Large intestine (tissue), 3 donors: ENCODE measurements at regions not wholly inside any gene's neighbourhood (a gene's known extent, or its start where the extent isn't known, plus 50 kb on each side); places are given as distances from the start of the nearest gene placed in this dataset.

ENCODE experiments used
- DNase-seq, 2 donors: peaks; one replicate each; pipeline versions ENCODE4 v3.0.0 to v3.0.0-alpha.2; 2013
- H3K27ac ChIP-seq: one replicate; pipeline ENCODE4 v1.5.1; 2013; ENCODE audit warnings: low read length
- H3K27me3 ChIP-seq: 2 replicates; pipeline ENCODE4 v1.6.1; 2013; ENCODE audit warnings: low read length; ENCODE audit not compliant: control insufficient read depth, insufficient read depth
- H3K36me3 ChIP-seq: 2 replicates; pipeline ENCODE4 v1.6.1; 2013; ENCODE audit warnings: low read length; ENCODE audit not compliant: control insufficient read depth, insufficient read depth
- H3K4me1 ChIP-seq: one replicate; pipeline ENCODE4 v1.6.1; 2013; ENCODE audit warnings: low read length; ENCODE audit not compliant: control insufficient read depth, insufficient read depth
- H3K4me3 ChIP-seq: one replicate; pipeline ENCODE4 v1.5.1; 2013; ENCODE audit warnings: low read length
- H3K9me3 ChIP-seq: one replicate; pipeline ENCODE4 v1.6.1; 2013; ENCODE audit warnings: mild to moderate bottlenecking, low read depth, low read length, moderate library complexity; ENCODE audit not compliant: control insufficient read depth
- WGBS: methylation state at CpG from one replicate; pipeline ENCODE4 v1.1.5; 2013; ENCODE audit warnings: low lambda C conversion rate; ENCODE audit not compliant: insufficient coverage; 5-methylcytosine and 5-hydroxymethylcytosine counted together

DNA sequence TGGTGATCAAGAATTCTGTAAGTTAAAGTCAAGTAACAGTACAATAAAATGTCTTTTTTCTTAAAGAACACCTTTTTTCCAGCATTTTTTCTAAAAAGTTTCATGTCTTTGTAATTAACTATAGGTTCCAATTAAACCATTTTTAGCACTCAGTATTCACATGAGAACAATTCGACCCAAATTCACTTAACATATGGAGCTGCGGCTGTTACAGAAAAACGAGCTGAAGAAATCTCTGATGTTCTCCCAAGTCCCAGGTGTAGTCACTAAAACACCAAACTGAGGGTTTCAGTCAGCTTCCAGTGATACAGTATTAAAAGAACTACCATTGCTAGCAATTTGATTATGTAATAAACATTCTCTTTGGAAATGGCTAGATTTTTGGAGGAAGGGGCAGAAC is 117.6 kb downstream of the TNFSF13B start:
- Histone ChIP-seq H3K27ac (no peak overlapping the region), H3K4me1 (no peaks in the 10 kb centered on the region), H3K4me3 (no peak overlapping the region), H3K27me3 (no peaks in the 10 kb centered on the region), H3K9me3 (no peaks in the 10 kb centered on the region), H3K36me3 (no peaks in the 10 kb centered on the region)
- DNase-seq: no peak
- whole genome bisulfite sequencing: 100% methylated on average over 2 of the region's 3 CpGs

- no peaks in the 10 kb centered on the region for H3K36me3 ChIP-seq
- H3K4me1 ChIP-seq: no peaks in the 10 kb centered on the region
- no peaks in the 10 kb centered on the region for H3K27me3 ChIP-seq
- 83% methylated on average over 2 of the region's 2 CpGs for WGBS
- no peak for DNase-seq
- H3K27ac ChIP-seq: no peak overlapping the region
- H3K9me3 ChIP-seq: no peaks in the 10 kb centered on the region
- H3K4me3 ChIP-seq: no peak overlapping the region
Measured at GRCh38 chr13:108402850-108403249, 133.3 kb downstream of the TNFSF13B start.

DNA sequence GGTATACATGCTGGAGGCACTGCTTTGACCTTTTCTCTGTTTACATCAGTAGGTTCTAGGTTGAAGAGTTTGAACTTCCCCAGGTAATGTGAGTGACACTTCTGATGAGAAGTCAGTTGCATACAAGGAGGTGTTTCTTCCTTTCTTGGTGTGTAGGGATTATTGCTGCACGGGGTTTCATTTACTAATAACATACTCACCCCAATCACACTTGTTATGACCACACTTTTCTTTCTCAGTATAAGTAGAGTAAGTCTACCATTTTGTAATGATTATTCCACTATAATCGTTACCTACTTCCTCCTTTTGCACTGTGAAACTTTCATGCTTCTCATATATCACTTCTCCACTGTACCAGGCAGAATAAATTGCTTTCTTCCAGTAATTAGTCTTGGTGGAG is 138.0 kb downstream of the TNFSF13B start:
- DNase-seq: no peak
- Histone ChIP-seq H3K9me3 (no peaks in the 10 kb centered on the region), H3K27me3 (no peaks in the 10 kb centered on the region), H3K36me3 (no peaks in the 10 kb centered on the region), H3K4me1 (no peaks in the 10 kb centered on the region), H3K4me3 (no peak overlapping the region), H3K27ac (no peak overlapping the region)
- 60% methylated on average over 1 of the region's 2 CpGs for WGBS

DNA sequence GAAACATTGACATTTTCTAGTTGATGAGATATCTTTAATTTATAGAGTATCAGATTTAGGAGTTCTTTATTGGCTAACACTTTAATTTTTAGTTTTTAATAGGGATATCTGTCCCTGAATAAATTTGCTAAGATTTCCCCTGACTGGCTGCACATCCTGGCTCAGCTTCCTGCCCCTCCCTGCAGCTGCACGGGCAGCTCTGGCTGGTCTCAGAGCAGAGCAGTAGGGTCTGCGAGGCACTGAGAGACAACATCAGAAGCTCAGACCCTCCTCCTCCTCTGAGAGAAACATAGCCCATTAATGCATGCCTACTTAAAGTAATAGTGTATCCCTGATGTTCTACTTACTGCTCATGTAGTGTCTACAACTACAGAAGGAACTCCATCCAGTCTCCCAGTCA is 139.2 kb downstream of the TNFSF13B start:
- no peak overlapping the region for H3K27ac ChIP-seq
- no peaks in the 10 kb centered on the region for H3K36me3 ChIP-seq
- no peak overlapping the region for H3K4me3 ChIP-seq
- no peaks in the 10 kb centered on the region for H3K9me3 ChIP-seq
- DNase-seq: no peak
- no peaks in the 10 kb centered on the region for H3K4me1 ChIP-seq
- no CpG with 5 or more reads among the region's 2 CpGs for WGBS
- no peaks in the 10 kb centered on the region for H3K27me3 ChIP-seq

DNA sequence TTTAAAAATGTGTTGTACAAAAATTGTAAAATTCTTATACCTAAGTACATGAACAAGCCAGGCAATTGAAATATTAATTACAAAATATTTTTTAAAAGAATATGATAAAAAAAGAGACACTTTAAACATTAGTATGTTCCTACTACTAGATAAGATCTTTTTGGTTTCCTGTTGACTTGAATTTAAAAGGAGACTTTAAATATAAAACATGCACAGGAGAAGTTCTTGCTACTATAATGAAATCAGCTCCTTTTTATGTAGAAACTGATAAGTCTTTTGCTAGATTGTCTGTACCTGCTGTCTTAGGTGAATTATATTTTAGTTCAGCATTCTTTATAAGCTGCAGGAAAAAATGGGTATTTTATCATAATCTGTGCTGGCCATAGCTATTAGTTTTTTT is 140.2 kb downstream of the TNFSF13B start:
- no peaks in the 10 kb centered on the region for H3K36me3 ChIP-seq
- no peak overlapping the region for H3K4me3 ChIP-seq
- no peaks in the 10 kb centered on the region for H3K4me1 ChIP-seq
- no peaks in the 10 kb centered on the region for H3K27me3 ChIP-seq
- no peaks in the 10 kb centered on the region for H3K9me3 ChIP-seq
- no peak for DNase-seq
- no peak overlapping the region for H3K27ac ChIP-seq

GRCh38 chr13:108419768-108420167 is 150.2 kb downstream of the TNFSF13B start:
- H3K9me3 ChIP-seq: no peaks in the 10 kb centered on the region
- H3K27ac ChIP-seq: no peak overlapping the region
- H3K27me3 ChIP-seq: no peaks in the 10 kb centered on the region
- no peaks in the 10 kb centered on the region for H3K36me3 ChIP-seq
- WGBS: 88% methylated on average over 3 of the region's 6 CpGs
- H3K4me3 ChIP-seq: no peak overlapping the region
- DNase-seq: no peak
- H3K4me1 ChIP-seq: no peaks in the 10 kb centered on the region

- WGBS: no CpG with 5 or more reads among the region's 4 CpGs
- Histone ChIP-seq H3K36me3 (no peaks in the 10 kb centered on the region), H3K4me3 (no peak overlapping the region), H3K9me3 (no peaks in the 10 kb centered on the region), H3K27me3 (no peaks in the 10 kb centered on the region), H3K27ac (no peak overlapping the region), H3K4me1 (no peaks in the 10 kb centered on the region)
- no peak for DNase-seq
Measured at GRCh38 chr13:108425056-108425455, 155.5 kb downstream of the TNFSF13B start.

DNA sequence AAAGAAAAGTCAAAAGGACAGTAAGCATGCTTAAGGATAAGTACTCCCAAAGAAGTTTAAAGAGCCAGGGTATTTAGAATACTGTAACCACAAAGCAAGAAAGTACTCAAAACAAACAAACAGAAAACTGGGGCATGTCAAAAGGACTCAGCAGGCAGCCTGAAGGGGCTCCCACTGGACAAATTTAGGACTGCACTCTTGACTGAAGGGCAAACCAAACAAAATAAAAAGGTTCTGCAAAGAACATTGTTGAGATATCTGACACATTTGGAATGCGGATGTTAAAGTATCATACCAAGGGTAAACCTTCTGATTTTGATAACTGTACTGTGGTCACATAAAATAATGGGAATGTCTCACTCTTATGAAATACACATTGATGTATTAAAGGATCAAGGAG is 157.4 kb downstream of the TNFSF13B start:
- no CpG with 5 or more reads among the region's 1 CpG for WGBS
- no peak for DNase-seq
- no peaks in the 10 kb centered on the region for H3K9me3 ChIP-seq
- H3K4me3 ChIP-seq: no peak overlapping the region
- no peak overlapping the region for H3K27ac ChIP-seq
- no peaks in the 10 kb centered on the region for H3K27me3 ChIP-seq
- H3K4me1 ChIP-seq: no peaks in the 10 kb centered on the region
- no peaks in the 10 kb centered on the region for H3K36me3 ChIP-seq

DNA sequence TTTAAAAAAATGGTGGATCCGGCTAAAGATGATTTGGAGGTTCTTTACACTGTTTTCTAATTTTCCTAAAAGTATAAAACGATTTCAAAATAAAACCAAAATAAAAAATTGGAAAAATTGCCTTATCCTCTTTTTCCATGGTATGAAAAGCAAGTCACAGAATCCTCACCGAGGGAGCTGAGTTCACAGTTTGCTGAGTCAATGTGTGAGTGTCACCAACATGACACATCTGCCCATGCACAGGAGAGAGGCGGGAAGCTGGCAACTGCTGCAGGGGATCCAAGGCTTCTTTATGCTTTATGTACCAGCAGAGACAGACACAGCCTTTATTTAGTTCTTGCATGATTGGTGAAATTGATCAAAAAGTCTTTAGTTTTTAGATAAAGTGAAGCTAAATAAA is 157.8 kb downstream of the TNFSF13B start:
- no peaks in the 10 kb centered on the region for H3K36me3 ChIP-seq
- no peak overlapping the region for H3K27ac ChIP-seq
- DNase-seq: no peak
- H3K4me3 ChIP-seq: no peak overlapping the region
- 94% methylated on average over 2 of the region's 4 CpGs for WGBS
- H3K9me3 ChIP-seq: no peaks in the 10 kb centered on the region
- H3K4me1 ChIP-seq: no peaks in the 10 kb centered on the region
- no peaks in the 10 kb centered on the region for H3K27me3 ChIP-seq

GRCh38 chr13:108428691-108429090 is 159.2 kb downstream of the TNFSF13B start:
- H3K36me3 ChIP-seq: no peaks in the 10 kb centered on the region
- no peaks in the 10 kb centered on the region for H3K4me1 ChIP-seq
- H3K4me3 ChIP-seq: no peak overlapping the region
- no peaks in the 10 kb centered on the region for H3K27me3 ChIP-seq
- WGBS: no CpG with 5 or more reads among the region's 2 CpGs
- DNase-seq: no peak
- H3K9me3 ChIP-seq: no peaks in the 10 kb centered on the region
- H3K27ac ChIP-seq: no peak overlapping the region

DNA sequence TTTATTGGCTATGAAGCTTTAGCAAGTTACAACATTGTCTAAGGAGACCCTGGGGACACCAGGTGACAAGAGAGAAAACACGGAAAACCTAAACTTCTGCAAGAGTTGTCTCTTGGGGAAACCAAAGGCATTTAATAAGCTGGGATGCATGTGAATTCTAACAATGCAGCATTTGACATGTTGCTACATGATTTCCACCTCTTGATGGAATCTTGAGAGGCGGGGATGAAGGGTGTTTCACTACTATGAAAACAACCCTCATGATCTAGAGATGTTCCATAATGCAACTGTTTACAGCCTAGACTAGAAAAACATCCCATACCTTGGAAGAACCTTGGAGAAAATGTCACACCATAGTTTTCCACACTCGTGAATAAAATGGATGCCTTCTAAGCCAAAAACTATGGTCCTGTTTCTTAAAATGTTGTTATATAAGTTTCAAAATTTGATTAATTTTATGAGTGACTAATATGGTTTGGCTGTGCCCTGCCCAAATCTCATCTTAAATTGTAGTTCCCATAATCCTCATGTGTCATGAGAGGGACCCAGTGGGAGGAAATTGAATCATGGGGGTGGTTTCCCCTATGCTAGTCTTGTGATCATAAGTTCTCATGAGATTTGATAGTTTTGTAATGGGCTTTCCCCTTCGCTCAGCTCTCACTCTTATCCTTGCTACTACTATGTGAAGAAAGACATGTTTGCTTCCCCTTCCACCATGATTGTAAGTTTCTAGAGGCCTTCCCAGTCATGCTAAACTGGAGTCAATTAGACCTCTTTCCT is 164.6 kb downstream of the TNFSF13B start:
- Histone ChIP-seq H3K4me1 (no peaks in the 10 kb centered on the region), H3K27me3 (no peaks in the 10 kb centered on the region), H3K27ac (no peak overlapping the region), H3K36me3 (no peaks in the 10 kb centered on the region), H3K9me3 (no peaks in the 10 kb centered on the region), H3K4me3 (no peak overlapping the region)
- DNase-seq: no peak
- WGBS: 100% methylated on average over 1 of the region's 4 CpGs
